ENCODE measurements at regions not wholly inside any gene's neighbourhood (a gene's known extent, or its start where the extent isn't known, plus 50 kb on each side); places are given as distances from the start of the nearest gene placed in this dataset.

- Histone ChIP-seq H3K27ac (ENCODE audit: low read depth, low read length) (no peak overlapping the region), H3K27me3 (ENCODE audit: control insufficient read depth, low read length) (no peaks in the 10 kb centered on the region), H3K9me3 (ENCODE audit: control insufficient read depth, insufficient read depth, low read length) (peaks cover 21% of the 10 kb centered on the region), H3K4me3 (ENCODE audit: low read length) (no peak overlapping the region), H3K4me2 (ENCODE audit: low read length) (no peak overlapping the region), H3K79me2 (ENCODE audit: control insufficient read depth, low read length) (no peaks in the 10 kb centered on the region), H4K20me1 (ENCODE audit: control insufficient read depth, insufficient read depth, low read depth, low read length) (no peaks in the 10 kb centered on the region), H3K4me1 (ENCODE audit: control insufficient read depth, low read length) (peaks cover 13% of the 10 kb centered on the region), H3F3A (ENCODE audit: control insufficient read depth, insufficient read depth) (no peaks in the 10 kb centered on the region), H3K9me2 (replicated peaks; ENCODE audit: control insufficient read depth, low read length) (no peaks in the 10 kb centered on the region), H3K36me3 (ENCODE audit: control insufficient read depth, low read length) (no peaks in the 10 kb centered on the region)
- TF ChIP-seq CTCF (IDR thresholded peaks at IDR 0.05; ENCODE audit: low read depth, low read length, poor library complexity, severe bottlenecking) = no peak
- no peak for TF ChIP-seq EZH2phosphoT487 (IDR thresholded peaks at IDR 0.05; ENCODE audit: borderline replicate concordance, low read length)
Measured at GRCh38 chr20:48010623-48011022, 225.3 kb upstream of the SULF2 start.

GRCh38 chr20:48008850-48009515, 223.7 kb upstream of the SULF2 start:
- Histone ChIP-seq H3K4me2 (ENCODE audit: low read length) (no peak overlapping the region), H3K9me3 (ENCODE audit: control insufficient read depth, insufficient read depth, low read length) (peaks cover 25% of the 10 kb centered on the region), H3K9me2 (replicated peaks; ENCODE audit: control insufficient read depth, low read length) (no peaks in the 10 kb centered on the region), H3K36me3 (ENCODE audit: control insufficient read depth, low read length) (no peaks in the 10 kb centered on the region; the same call in 1 of the 2 replicates), H4K20me1 (ENCODE audit: control insufficient read depth, insufficient read depth, low read depth, low read length) (no peaks in the 10 kb centered on the region), H3F3A (ENCODE audit: control insufficient read depth, insufficient read depth) (no peaks in the 10 kb centered on the region), H3K4me3 (ENCODE audit: low read length) (no peak overlapping the region), H3K27ac (ENCODE audit: low read depth, low read length) (no peak overlapping the region), H3K79me2 (ENCODE audit: control insufficient read depth, low read length) (no peaks in the 10 kb centered on the region), H3K27me3 (ENCODE audit: control insufficient read depth, low read length) (no peaks in the 10 kb centered on the region), H3K4me1 (ENCODE audit: control insufficient read depth, low read length) (peaks cover 19% of the 10 kb centered on the region)
- TF ChIP-seq CTCF (IDR thresholded peaks at IDR 0.05; ENCODE audit: low read depth, low read length, poor library complexity, severe bottlenecking) = no peak
- TF ChIP-seq EZH2phosphoT487 (IDR thresholded peaks at IDR 0.05; ENCODE audit: borderline replicate concordance, low read length) = no peak

- no peaks in the 10 kb centered on the region for H4K20me1 ChIP-seq (ENCODE audit: control insufficient read depth, insufficient read depth, low read depth, low read length)
- H3F3A ChIP-seq (ENCODE audit: control insufficient read depth, insufficient read depth) = peaks cover under 1% of the 10 kb centered on the region; the same call in 1 of the 2 replicates
- H3K4me1 ChIP-seq (ENCODE audit: control insufficient read depth, low read length) = peaks cover 36% of the 10 kb centered on the region
- H3K27ac ChIP-seq (ENCODE audit: low read depth, low read length) = no peak overlapping the region
- peaks cover 12% of the 10 kb centered on the region for H3K36me3 ChIP-seq (ENCODE audit: control insufficient read depth, low read length)
- TF ChIP-seq EZH2phosphoT487 (IDR thresholded peaks at IDR 0.05; ENCODE audit: borderline replicate concordance, low read length) (no peak), CTCF (IDR thresholded peaks at IDR 0.05; ENCODE audit: low read depth, low read length, poor library complexity, severe bottlenecking) (no peak)
- no peaks in the 10 kb centered on the region for H3K27me3 ChIP-seq (ENCODE audit: control insufficient read depth, low read length)
- no peaks in the 10 kb centered on the region for H3K79me2 ChIP-seq (ENCODE audit: control insufficient read depth, low read length)
- no peaks in the 10 kb centered on the region for H3K9me2 ChIP-seq (replicated peaks; ENCODE audit: control insufficient read depth, low read length)
- H3K4me3 ChIP-seq (ENCODE audit: low read length) = no peak overlapping the region
- no peak overlapping the region for H3K4me2 ChIP-seq (ENCODE audit: low read length)
- H3K9me3 ChIP-seq (ENCODE audit: control insufficient read depth, insufficient read depth, low read length) = peaks cover 31% of the 10 kb centered on the region
Measured at GRCh38 chr20:48007351-48007750, 222.1 kb upstream of the SULF2 start.
